GM12873 (cell line): ENCODE measurements at regions not wholly inside any gene's neighbourhood (a gene's known extent, or its start where the extent isn't known, plus 50 kb on each side); places are given as distances from the start of the nearest gene placed in this dataset.

Experiments used
- CTCF ChIP-seq: IDR thresholded peaks from 2 replicates; pipeline ENCODE4 v1.5.1; 2012; ENCODE audit warnings: low read depth, mild to moderate bottlenecking, moderate library complexity, low read length, control low read depth; ENCODE audit not compliant: insufficient read depth; ENCODE audit errors: missing control alignments

DNA sequence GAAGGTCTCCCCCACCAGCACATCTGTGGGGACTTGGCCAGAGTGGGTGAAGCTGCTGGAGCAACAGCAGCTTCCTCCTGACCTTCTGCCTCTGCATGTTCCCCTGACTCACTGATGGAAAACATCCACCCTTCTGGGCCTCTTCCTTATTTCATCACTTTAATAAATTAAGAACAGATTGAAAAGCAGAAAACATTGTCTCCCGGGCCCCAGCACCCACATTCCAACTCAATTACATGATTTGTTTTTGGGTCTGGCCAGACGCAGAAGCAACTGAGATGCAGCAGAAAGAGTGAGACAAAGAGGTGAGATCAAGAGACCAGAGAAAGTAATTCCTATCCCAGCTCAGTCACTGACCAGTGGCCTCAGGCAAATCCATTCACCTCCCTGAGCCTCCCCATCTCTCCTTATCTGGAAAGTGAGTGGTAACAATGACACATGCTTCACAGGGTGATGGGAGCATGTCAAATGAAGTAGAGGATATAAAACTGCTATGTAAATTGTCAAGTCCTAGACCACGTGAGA is 157.1 kb downstream of the ELAVL4 start:
- no peak for TF ChIP-seq CTCF

- no peak for TF ChIP-seq CTCF
These were observed 155.9 kb downstream of the ELAVL4 start for GRCh38 chr1:50264590-50264989.

DNA sequence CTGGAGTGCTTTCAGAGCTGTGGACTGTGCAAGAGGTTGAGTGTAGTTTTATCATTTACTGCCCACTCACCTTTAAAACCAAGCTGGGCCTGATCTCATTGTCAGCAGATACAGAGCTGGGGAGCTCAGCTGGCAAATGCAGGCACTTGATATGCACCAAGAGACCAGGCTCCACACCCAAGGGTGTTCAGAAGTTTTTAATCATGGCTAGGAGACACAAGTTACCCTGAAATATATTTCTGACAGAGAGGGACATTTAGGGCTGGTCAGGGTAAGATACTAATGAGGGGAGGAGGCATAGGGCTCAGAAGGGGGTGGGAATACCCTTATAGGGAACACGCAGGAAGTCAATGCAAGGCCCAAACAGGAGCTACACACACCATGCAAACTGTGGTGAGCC is 153.7 kb downstream of the ELAVL4 start:
- TF ChIP-seq CTCF, result no peak

DNA sequence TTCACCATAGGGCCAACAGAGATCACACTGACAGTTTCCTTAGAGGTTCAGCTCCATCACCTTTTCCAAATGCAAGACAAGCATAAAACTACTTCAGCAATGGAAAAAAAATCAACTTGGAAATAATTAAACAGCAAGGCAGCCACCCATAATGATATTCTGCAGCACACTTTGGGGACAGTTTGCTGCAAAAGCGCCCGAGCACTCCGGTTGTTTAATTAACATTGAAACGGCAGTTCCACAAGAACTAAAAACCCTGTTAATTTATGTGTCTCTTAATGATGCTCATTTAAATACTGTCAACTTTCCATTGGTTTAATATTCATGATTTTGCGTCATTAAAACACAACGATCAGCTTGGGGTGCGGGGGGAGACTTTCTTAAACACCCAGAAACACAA is 153.2 kb downstream of the ELAVL4 start:
- TF ChIP-seq CTCF, result no peak

GRCh38 chr1:50257940-50258685 is 149.4 kb downstream of the ELAVL4 start:
- no peak for TF ChIP-seq CTCF

DNA sequence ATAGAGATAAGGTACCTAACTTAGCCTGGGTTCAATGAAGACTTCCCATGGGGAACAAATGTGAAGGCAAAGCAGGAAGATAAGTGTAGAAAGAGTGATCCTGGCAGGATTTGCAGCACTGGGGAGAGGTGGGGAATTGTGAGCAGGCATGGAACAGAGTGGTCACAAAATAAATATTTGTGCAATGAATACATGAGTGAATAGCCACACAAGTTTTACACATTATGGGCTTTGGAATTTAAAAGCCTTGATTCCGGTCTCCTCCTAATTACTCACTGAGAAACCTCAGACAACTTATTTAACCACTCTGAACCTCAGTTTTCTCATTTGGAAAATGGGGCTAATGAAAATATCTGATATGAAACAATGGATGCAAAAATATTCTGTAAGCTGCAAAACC is 148.3 kb downstream of the ELAVL4 start:
- TF ChIP-seq CTCF, result no peak
